GM04504 (cell line): ENCODE measurements at regions not wholly inside any gene's neighbourhood (a gene's known extent, or its start where the extent isn't known, plus 50 kb on each side); places are given as distances from the start of the nearest gene placed in this dataset.

Experiments used
- DNase-seq: peaks from one replicate; pipeline ENCODE4 v3.0.0-alpha.2; 2012; ENCODE audit warnings: low read depth

- no peak for DNase-seq
Measured at GRCh38 chr12:4858386-4858785, 51.3 kb upstream of the KCNA1 start.

GRCh38 chr12:4859478-4860210, 50.1 kb upstream of the KCNA1 start:
- DNase-seq, result no peak
